Hematopoietic multipotent progenitor cell treated with erythropoietin and hydrocortisone succinate and interleukin-3 and kit ligand, for 6 days (in vitro differentiated cells): ENCODE measurements at regions not wholly inside any gene's neighbourhood (a gene's known extent, or its start where the extent isn't known, plus 50 kb on each side); places are given as distances from the start of the nearest gene placed in this dataset.

ENCODE experiments used
- DNase-seq: peaks from one replicate; pipeline ENCODE4 v3.0.0-alpha.2; 2015

GRCh38 chr1:37243368-37244082 lies 209.2 kb upstream of the GRIK3 start:
- DNase-seq, result no peak

- DNase-seq, result no peak
These were observed 209.8 kb upstream of the GRIK3 start for GRCh38 chr1:37244083-37244480.

- no peak for DNase-seq
These were observed 210.5 kb upstream of the GRIK3 start for GRCh38 chr1:37244815-37245214.

GRCh38 chr1:37246631-37247030 lies 212.3 kb upstream of the GRIK3 start:
- DNase-seq, result no peak

- DNase-seq, result no peak
These were observed 216.1 kb upstream of the GRIK3 start for GRCh38 chr1:37250371-37250770.

GRCh38 chr1:37255136-37255795 lies 219.1 kb upstream of the ZC3H12A start:
- DNase-seq, result peak; percentile 63

- no peak for DNase-seq
These were observed 218.5 kb upstream of the ZC3H12A start for GRCh38 chr1:37255868-37256267.

- no peak for DNase-seq
These were observed 216.7 kb upstream of the ZC3H12A start for GRCh38 chr1:37257646-37258045.

GRCh38 chr1:37258068-37258467 lies 216.3 kb upstream of the ZC3H12A start:
- DNase-seq, result no peak

GRCh38 chr1:37259019-37259418 lies 215.4 kb upstream of the ZC3H12A start:
- DNase-seq, result no peak

GRCh38 chr1:37261129-37261528 lies 213.3 kb upstream of the ZC3H12A start:
- DNase-seq, result no peak

- DNase-seq, result no peak
These were observed 211.8 kb upstream of the ZC3H12A start for GRCh38 chr1:37262439-37263170.

- DNase-seq, result no peak
These were observed 209.2 kb upstream of the ZC3H12A start for GRCh38 chr1:37265156-37265555.

GRCh38 chr1:37265786-37266667 lies 208.4 kb upstream of the ZC3H12A start:
- no peak for DNase-seq

- DNase-seq, result no peak
These were observed 207.1 kb upstream of the ZC3H12A start for GRCh38 chr1:37267111-37267835.

- no peak for DNase-seq
These were observed 203.7 kb upstream of the ZC3H12A start for GRCh38 chr1:37270639-37271038.

- no peak for DNase-seq
These were observed 201.8 kb upstream of the ZC3H12A start for GRCh38 chr1:37272626-37273025.

- DNase-seq, result no peak
These were observed 199.9 kb upstream of the ZC3H12A start for GRCh38 chr1:37274486-37274885.

- peak; percentile 7 for DNase-seq
These were observed 199.3 kb upstream of the ZC3H12A start for GRCh38 chr1:37274938-37275631.

- DNase-seq, result no peak
These were observed 197.0 kb upstream of the ZC3H12A start for GRCh38 chr1:37277366-37277765.

- no peak for DNase-seq
These were observed 193.0 kb upstream of the ZC3H12A start for GRCh38 chr1:37281354-37281753.

- DNase-seq, result no peak
These were observed 191.6 kb upstream of the ZC3H12A start for GRCh38 chr1:37282764-37283163.
